Activated T-cell treated with anti-CD3 and anti-CD28 coated beads, Interleukin-2, amount 50 U/mL, for 48 hours (primary cell): ENCODE measurements at regions not wholly inside any gene's neighbourhood (a gene's known extent, or its start where the extent isn't known, plus 50 kb on each side); places are given as distances from the start of the nearest gene placed in this dataset.
"Not testable (repeated sequence)": the region's sequence is repeated elsewhere in the genome, so short reads cannot be mapped to it uniquely, and the experiment has no call there.

ENCODE experiments used
- DNase-seq, 2 experiments: peaks; one replicate each; pipeline ENCODE4 v3.0.0-alpha.2; 2020

GRCh38 chr17:31798205-31798724 is 60.8 kb downstream of the COPRS start:
- DNase-seq = no peak

DNA sequence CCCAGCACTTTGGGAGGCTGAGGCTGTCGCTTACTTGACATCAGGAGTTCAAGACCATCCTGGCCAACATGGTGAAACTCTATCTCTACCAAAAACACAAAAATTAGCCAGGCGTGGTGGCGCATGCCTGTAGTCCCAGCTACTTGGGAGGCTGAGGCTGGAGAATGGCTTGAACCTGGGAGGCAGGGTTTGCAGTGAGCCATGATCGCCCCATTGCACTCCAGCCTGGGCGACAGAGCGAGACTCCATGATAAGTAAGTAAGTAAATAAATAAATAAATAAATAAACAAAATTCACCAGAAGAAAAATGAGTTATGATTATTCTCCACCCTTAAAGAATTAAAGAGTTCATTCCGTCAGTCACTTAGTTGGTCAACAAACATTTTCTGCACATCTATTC is 63.1 kb downstream of the COPRS start:
- not testable (repeated sequence) for DNase-seq

DNA sequence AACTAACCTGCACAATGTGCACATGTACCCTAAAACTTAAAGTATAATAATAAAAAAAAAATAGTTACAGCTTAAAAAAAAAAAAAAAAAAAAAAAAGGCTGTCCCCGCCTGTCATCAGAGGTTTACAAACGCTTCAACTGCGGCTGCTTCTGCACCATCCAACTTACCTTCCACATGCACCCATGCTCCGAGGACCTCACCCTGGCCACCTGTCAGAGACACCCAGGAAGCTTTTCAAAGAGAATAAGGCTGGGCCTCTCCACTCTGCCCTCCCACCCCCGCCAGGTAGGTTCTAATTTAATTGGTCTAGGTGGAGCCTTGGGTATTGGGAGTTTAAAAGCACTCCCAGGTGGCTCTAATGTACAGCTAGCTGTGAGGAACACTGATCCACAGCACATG is 64.9 kb downstream of the COPRS start:
- no peak for DNase-seq

GRCh38 chr17:31793634-31794033 is 65.4 kb downstream of the COPRS start:
- DNase-seq = not testable (repeated sequence)

DNA sequence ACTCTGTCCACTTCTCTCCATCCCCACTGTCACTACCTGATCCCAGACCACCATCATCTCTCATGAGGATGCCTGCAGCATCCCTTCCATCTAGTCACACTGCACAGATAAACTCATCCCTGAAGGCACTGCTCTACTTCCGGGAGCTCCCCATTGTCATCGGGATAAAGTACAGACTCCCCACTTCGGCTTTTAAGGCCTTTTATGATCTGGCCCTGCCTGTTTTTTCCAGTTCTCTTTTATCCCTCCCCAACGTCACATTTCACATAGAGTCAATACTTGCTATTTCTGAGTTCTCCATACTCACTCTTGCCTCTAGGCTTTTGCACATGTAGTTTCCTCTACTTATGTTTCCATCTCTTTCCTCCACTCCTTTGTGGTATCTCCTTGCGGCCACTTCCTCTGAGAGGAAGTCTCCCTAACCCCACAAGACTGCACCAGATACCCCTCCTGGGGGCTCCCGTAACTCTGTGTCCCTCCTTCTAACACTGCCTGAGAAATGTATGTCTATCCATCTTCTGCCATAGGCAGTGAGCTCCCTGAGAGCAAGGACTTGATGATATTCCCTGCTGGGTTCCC is 66.9 kb downstream of the COPRS start:
- no peak for DNase-seq

GRCh38 chr17:31789707-31790505 is 69.1 kb downstream of the COPRS start:
- DNase-seq = no peak

GRCh38 chr17:31788956-31789355 is 70.1 kb downstream of the COPRS start:
- no peak for DNase-seq

DNA sequence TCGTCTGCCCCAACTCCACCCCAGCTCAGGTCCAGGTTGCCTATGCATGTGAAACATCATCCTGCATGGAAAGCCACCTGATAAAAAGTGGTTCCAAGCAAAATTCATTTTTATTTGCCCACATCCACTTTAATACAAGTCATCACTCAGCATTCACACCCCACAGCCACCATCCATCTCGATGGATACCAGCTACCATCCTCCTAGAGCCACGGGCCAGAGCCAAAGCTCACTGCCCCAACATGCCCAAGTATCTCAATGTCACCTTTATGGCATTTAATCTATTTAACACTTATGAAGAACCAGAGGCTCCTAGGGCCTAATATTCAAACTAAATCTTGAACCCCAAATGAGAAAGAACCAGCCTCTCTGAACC is 70.5 kb downstream of the COPRS start:
- DNase-seq = no peak

- no peak for DNase-seq
These were observed 71.0 kb downstream of the COPRS start for GRCh38 chr17:31787857-31788570.

- no peak for DNase-seq
These were observed 72.1 kb downstream of the COPRS start for GRCh38 chr17:31786796-31787481.

GRCh38 chr17:31780483-31780882 is 78.6 kb downstream of the COPRS start:
- no peak for DNase-seq

DNA sequence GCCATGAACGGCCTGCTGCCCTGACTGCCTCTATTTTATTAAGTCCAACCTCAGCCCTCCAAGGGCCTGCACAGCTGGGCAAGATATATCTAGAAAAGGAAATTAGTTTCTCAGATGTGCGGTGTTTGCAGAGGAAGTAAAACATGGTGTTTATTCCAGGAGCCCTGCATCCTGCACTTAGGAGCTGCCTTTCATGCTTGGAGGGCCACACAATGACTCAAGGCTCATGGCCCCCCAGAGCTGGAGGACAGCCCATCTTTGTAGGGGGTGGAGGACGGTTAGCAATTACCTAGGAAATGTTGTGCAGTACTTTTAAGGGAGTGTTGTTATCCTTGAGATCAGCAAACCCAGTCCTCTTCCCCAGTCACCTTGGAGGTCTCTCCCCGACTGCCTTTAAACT is 80.5 kb downstream of the COPRS start:
- DNase-seq = no peak

- not testable (repeated sequence) for DNase-seq
These were observed 87.7 kb downstream of the COPRS start for GRCh38 chr17:31771328-31771727.

- DNase-seq = not testable (repeated sequence)
These were observed 88.5 kb downstream of the COPRS start for GRCh38 chr17:31770501-31770900.

- DNase-seq = not testable (repeated sequence)
These were observed 97.1 kb downstream of the COPRS start for GRCh38 chr17:31761836-31762510.

- DNase-seq = no peak
These were observed 100.4 kb downstream of the COPRS start for GRCh38 chr17:31758646-31759045.

- DNase-seq = no peak
These were observed 101.9 kb downstream of the COPRS start for GRCh38 chr17:31757097-31757496.

DNA sequence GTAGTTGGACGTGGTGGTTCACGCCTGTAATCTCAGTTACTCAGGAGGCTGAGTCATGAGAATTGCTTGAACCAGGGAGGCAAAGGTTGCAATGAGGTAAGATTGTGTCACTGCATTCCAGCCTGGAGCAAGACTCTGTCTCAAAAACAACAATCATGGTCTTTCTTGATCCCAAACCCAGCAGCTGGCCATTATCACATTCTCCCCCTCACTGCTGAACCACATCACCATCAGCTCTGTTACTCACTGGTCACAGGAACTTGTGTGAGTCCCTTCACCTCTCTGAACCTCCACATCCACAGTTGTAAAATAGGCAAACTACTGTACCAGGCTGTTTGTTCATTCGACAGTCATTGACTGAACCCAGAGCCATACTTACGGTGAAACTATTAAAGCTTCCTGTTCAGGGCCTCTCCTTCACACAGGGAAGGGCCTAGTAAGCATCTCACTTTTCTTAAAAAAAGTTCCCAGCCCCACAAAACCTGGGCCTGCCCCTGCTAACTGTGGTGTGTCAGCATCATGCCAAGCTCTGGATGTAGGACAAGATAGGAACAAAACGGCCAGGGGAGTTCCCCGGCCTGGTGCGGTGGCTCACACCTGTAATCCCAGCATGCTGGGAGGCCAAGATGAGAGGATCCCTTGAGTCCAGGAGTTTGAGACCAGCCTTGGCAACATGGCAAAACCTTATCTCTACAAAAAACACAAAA is 104.7 kb downstream of the COPRS start:
- no peak for DNase-seq

DNA sequence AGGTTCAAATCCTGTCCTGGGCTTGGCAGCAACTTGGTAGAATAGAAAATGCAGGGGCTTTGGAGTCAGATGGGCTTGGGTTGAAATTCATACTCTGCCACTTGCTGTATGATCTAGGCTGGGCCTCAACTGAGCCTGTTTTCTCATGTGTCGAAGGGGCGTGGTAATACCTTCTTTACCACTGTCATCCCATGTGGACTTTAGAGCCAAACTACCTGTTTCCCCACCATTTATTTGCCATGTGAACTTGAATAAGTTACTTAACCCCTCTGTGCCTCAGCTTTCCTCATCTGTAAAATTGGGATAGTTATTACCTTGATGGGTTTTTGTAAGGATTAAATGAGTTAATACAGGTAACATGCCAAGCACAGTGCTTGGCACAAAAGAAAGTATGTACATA is 106.0 kb downstream of the COPRS start:
- DNase-seq = no peak

DNA sequence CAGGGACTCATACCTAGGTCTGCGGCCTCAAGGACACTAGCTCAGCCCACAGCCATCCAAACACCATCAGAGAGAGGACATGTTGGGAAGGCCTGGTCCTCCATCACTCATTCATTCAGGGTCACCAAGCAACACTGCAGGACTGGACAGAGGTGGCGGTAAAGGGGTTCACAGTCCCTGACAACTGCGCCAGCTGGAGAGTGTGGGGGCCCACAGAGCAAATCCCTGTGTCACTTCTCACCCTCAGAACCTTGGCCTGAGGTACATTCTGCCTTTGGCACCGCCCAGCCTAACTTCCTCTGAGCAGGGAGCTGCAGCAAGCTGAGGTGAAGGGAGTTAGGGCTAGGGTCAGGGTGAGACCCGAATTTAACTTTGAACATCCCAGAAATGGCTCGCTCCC is 106.5 kb downstream of the COPRS start:
- DNase-seq = no peak

DNA sequence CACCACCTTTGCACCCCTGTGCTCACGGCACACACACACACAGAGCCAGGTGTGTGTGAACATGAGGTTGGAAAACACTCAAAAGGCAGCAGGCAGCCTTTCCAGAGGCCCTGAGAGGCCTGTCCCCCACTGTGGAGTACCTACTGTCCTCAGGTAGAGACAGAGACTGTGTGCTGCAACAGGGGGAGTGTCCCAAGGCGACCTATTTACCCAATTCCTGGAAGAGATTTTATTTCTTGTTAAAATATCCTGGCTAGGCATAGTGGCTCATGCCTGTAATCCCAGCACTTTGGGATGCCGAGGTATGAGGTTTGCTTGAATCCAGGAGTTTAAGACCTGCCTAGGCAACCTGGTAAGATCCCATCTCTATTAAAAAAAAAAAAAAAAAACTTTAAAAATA is 108.5 kb downstream of the COPRS start:
- DNase-seq = no peak

- DNase-seq = no peak
These were observed 110.2 kb downstream of the COPRS start for GRCh38 chr17:31748881-31749280.
